Pancreas (tissue), 10 donors: ENCODE measurements at regions not wholly inside any gene's neighbourhood (a gene's known extent, or its start where the extent isn't known, plus 50 kb on each side); places are given as distances from the start of the nearest gene placed in this dataset.

ENCODE experiments used
- ATAC-seq, 4 donors: fragments of 200-7000 bp; cut with Tn5 transposase; one replicate each; pipeline versions ENCODE4 v1.8.0 to v1.9.1; 2020; ENCODE audit warnings: mild to moderate bottlenecking in 4 of 4, moderate library complexity in 4 of 4
- DNase-seq, 6 donors: peaks; one replicate each; pipeline ENCODE4 v3.0.0-alpha.2; 2020
- FAIRE-seq: peaks from 2 replicates; lab custom pipeline; 2012; peaks lifted over from hg19 to GRCh38; lab: Jason Lieb, UNC
- H3K27ac ChIP-seq, 4 donors: fragments of 200-600 bp; sonication (generic); 1 replicate in 3 of 4; 2 replicates in 1 of 4; pipeline versions ENCODE4 v1.5.0 to v1.8.0; 2020
- H3K27me3 ChIP-seq, 4 donors: fragments of 200-600 bp; one replicate each; pipeline ENCODE4 v1.8.0; 2021
- H3K36me3 ChIP-seq, 3 donors: fragments of 200-600 bp; sonication (generic) in 1 of 3; one replicate each; pipeline versions ENCODE4 v1.5.0 to v1.8.0; 2020 to 2021
- H3K4me1 ChIP-seq, 3 donors: fragments of 200-600 bp; one replicate each; pipeline ENCODE4 v1.8.0; 2021
- H3K4me3 ChIP-seq, 4 donors: fragments of 200-600 bp; sonication (generic) in 2 of 4; one replicate each; pipeline versions ENCODE4 v1.5.0 to v1.8.0; 2020 to 2021
- H3K9me3 ChIP-seq, 4 donors: fragments of 200-600 bp; one replicate each; pipeline ENCODE4 v1.8.0; 2021
- WGBS, 2 donors: extraction: QIAGEN DNeasy Blood & Tissue Kit; methylation state at CpG; one replicate each; pipeline ENCODE4 v1.1.7; 2013; 5-methylcytosine and 5-hydroxymethylcytosine counted together
- intact Hi-C, 3 donors: fragments of 100-400 bp; cut with DNase I; formaldehyde crosslinking; loops; one replicate each; pipeline versions ENCODE4 v1.11.1 to v1.14.2; 2022
- TF ChIP-seq, protein P1 (sequence below), 4 donors: fragments of 200-600 bp; sonication (generic) in 3 of 4; IDR thresholded peaks; one replicate each; pipeline versions ENCODE4 v1.5.0 to v1.8.0; 2021; ENCODE audit warnings: antibody characterized with exemption in 4 of 4
- donor health status: healthy with polysubstance abuse.
- donor health status: DM: no; HTN: no; CAD: no; lungs with moderate emphysema.
- donor health status: DM: no; HTN: no; CAD: no.
- donor health status: control.
- donor health status: control.
- donor health status: Bipolar disorder and iron deficiency.
- donor health status: DM: yes; HTN: yes; CAD: no.
- donor health status: DM: no; HTN: no; CAD: no.
- donor health status: DM: no; HTN: no; CAD: no.
- donor health status: DM: yes; HTN: yes; CAD: no.

DNA sequence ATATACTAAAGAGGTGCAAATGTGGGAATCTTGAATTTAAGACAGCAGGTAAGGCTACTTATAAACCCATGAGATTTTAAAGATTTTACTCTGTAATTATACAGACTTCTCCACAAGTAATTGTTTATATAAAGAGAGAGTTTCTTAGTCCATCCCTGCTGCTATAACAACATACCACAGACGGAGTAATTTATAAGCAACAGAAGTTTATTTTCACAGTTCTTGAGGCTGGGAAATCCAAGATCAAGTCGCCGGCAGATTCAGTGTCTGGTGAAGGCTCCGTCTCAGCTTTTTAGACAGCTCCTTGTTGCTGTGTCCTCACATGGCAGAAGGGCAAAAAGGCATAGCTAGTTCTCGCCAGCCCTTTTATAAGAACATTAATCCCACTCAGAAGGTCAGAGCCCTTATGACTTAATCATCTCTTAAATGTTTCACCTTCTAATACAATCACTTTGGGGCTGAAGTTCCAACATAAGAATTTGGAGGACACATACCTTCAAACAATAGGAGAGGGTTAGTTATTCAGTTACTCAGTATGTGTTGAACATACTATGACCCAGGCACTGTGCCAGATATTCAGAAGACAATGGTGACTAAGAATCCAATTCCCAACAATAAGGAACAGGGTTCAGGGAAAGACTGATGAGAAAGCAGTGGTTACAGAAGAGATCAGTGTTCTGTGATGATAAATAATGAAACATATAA, 466.0 kb downstream of the RIT2 start:
- TF ChIP-seq, protein P1, sequence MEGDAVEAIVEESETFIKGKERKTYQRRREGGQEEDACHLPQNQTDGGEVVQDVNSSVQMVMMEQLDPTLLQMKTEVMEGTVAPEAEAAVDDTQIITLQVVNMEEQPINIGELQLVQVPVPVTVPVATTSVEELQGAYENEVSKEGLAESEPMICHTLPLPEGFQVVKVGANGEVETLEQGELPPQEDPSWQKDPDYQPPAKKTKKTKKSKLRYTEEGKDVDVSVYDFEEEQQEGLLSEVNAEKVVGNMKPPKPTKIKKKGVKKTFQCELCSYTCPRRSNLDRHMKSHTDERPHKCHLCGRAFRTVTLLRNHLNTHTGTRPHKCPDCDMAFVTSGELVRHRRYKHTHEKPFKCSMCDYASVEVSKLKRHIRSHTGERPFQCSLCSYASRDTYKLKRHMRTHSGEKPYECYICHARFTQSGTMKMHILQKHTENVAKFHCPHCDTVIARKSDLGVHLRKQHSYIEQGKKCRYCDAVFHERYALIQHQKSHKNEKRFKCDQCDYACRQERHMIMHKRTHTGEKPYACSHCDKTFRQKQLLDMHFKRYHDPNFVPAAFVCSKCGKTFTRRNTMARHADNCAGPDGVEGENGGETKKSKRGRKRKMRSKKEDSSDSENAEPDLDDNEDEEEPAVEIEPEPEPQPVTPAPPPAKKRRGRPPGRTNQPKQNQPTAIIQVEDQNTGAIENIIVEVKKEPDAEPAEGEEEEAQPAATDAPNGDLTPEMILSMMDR (IDR thresholded peaks at IDR 0.05) = no peak
- H3K36me3 ChIP-seq = no peaks in the 10 kb centered on the region
- no peak overlapping the region for H3K4me3 ChIP-seq
- WGBS, 2 donors = 60 to 76% methylated on average over 5 of the region's 5 CpGs
- no peak overlapping the region for H3K27ac ChIP-seq
- no peaks in the 10 kb centered on the region for H3K4me1 ChIP-seq
- FAIRE-seq = no peak
- DNase-seq = no peak
- H3K27me3 ChIP-seq = no peaks in the 10 kb centered on the region
- intact Hi-C loops = no loop called here
- no peaks in the 10 kb centered on the region for H3K9me3 ChIP-seq
- no peak for ATAC-seq

DNA sequence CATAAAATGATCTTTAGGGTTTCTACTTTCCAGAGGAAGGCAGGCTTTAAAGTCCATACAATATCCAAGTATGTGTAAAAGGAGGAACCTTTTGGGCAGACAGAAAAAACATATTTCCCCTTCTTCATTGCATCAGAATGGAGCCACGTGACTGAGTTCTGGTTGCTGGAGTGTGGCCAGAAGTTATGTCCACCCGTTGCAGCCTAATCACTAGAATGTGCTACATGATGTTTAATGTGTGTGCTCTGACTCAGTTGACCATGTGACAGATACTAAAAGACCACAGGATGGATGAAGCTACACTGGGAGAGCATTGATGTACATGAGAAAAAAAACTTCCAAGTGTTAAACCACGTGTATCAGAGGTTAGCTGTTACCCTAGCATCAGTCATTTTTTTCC, 460.9 kb downstream of the RIT2 start:
- no peak for FAIRE-seq

DNA sequence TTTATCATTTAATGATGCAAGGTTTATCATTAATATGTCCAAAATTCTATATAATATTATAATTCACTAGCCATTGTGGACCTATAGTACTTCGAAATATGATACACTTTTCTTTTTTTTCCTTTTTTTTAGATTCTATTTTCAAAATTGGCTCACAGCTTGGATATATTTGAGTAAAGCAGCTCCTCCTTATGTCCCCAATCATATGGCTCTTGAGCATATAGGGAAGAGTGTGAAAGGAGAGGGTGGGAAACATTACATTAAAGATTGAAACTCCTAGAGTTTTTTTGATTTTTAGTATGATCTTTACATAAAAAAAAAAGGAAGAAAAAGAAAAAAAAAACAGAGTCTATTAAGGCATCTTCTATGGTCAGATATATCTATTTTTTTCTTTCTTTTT, 457.9 kb downstream of the RIT2 start:
- no peak for FAIRE-seq
- no peak for DNase-seq
- Histone ChIP-seq H3K36me3 (no peaks in the 10 kb centered on the region), H3K4me1 (no peaks in the 10 kb centered on the region), H3K27me3 (no peaks in the 10 kb centered on the region), H3K27ac (no peak overlapping the region), H3K4me3 (no peak overlapping the region), H3K9me3 (no peaks in the 10 kb centered on the region)
- intact Hi-C loops = no loop called here
- WGBS, 2 donors = 50 to 67% methylated on average over 1 of the region's 1 CpG
- ATAC-seq = no peak
- TF ChIP-seq, protein P1 (IDR thresholded peaks at IDR 0.05) = no peak

More for the DNA sequence above, 460.9 kb downstream of the RIT2 start:
- Histone ChIP-seq H3K4me3 (no peak overlapping the region), H3K27me3 (no peaks in the 10 kb centered on the region), H3K27ac (no peak overlapping the region), H3K9me3 (no peaks in the 10 kb centered on the region), H3K4me1 (no peaks in the 10 kb centered on the region), H3K36me3 (no peaks in the 10 kb centered on the region)
- TF ChIP-seq, protein P1 (IDR thresholded peaks at IDR 0.05) = no peak
- DNase-seq (no peak), ATAC-seq (no peak)
- intact Hi-C loops = no loop called here
- 21 to 32% methylated on average over 3 of the region's 3 CpGs for WGBS, 2 donors

DNA sequence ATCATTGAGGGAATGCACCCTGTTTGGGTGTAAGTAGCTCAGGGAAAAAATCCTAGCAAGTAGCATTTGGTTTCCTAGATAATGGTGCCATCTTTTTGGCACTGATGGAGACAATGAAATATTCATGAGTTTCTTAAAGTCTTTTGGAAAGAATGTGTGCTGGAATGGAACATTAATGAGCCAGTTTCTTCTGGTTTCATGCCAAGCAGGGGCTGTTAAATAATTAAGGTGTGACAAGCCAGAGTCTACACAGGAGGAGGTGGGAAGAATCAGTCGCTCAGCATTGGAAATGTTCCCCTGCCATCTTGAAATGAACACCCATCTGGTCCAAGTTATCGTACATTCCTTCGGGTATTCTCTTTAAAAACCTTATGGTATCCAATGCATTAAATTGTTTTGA, 457.3 kb downstream of the RIT2 start:
- Histone ChIP-seq H3K36me3 (no peaks in the 10 kb centered on the region), H3K9me3 (no peaks in the 10 kb centered on the region), H3K4me1 (no peaks in the 10 kb centered on the region), H3K27ac (no peak overlapping the region), H3K27me3 (no peaks in the 10 kb centered on the region), H3K4me3 (no peak overlapping the region)
- ATAC-seq (no peak), FAIRE-seq (no peak), DNase-seq (no peak)
- TF ChIP-seq, protein P1 (IDR thresholded peaks at IDR 0.05) = no peak
- 67 to 84% methylated on average over 3 of the region's 3 CpGs for WGBS, 2 donors
- intact Hi-C loops = no loop called here

DNA sequence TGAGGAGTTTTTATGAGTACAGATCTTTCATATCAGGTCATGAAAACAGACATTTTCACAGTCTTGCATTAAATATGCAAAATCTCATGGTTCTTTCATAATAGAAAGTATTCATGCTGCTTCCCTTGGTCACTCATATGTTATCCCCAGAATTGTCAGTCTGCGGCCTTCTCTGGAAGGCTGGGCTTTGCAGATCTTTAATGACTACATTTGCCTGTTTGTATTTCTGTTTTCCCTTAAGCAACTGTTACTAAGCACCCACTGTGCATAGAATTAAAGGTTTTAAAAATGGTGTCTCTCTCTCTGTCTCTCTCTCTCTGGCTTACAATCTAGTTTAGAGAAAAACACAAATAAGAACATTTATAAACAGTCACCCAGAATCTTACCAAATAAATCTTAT, 456.3 kb downstream of the RIT2 start:
- 74 to 90% methylated on average over 1 of the region's 1 CpG for WGBS, 2 donors

More for the DNA sequence above, 456.3 kb downstream of the RIT2 start:
- H3K27ac ChIP-seq = no peak overlapping the region
- no peaks in the 10 kb centered on the region for H3K4me1 ChIP-seq
- TF ChIP-seq, protein P1 (IDR thresholded peaks at IDR 0.05) = no peak
- H3K27me3 ChIP-seq = no peaks in the 10 kb centered on the region
- intact Hi-C loops = no loop called here
- ATAC-seq (no peak), FAIRE-seq (no peak), DNase-seq (no peak)
- H3K36me3 ChIP-seq = no peaks in the 10 kb centered on the region
- no peak overlapping the region for H3K4me3 ChIP-seq
- no peaks in the 10 kb centered on the region for H3K9me3 ChIP-seq
